ENCODE measurements at regions not wholly inside any gene's neighbourhood (a gene's known extent, or its start where the extent isn't known, plus 50 kb on each side); places are given as distances from the start of the nearest gene placed in this dataset.
"Not testable (repeated sequence)": the region's sequence is repeated elsewhere in the genome, so short reads cannot be mapped to it uniquely, and the experiment has no call there.

DNA sequence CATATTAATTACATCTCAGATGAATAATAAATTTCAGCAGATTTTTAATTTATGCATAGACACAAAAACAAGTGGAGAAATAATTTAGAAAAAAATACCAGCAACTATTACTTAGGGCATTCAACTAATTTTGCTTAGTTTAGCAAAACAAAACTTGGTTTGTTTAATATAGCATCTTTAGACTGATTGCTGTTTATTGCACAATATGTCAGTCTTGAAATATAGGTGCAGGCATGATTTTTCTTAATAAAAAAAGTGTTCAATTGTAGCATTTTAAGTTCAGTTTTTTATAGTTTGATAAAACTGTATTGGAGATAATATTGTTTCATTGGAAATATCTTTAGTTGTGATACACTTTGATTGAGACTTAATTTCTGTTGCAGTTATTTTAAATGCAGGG lies 161.2 kb upstream of the KCNH8 start:
- DNase-seq, result no peak

DNA sequence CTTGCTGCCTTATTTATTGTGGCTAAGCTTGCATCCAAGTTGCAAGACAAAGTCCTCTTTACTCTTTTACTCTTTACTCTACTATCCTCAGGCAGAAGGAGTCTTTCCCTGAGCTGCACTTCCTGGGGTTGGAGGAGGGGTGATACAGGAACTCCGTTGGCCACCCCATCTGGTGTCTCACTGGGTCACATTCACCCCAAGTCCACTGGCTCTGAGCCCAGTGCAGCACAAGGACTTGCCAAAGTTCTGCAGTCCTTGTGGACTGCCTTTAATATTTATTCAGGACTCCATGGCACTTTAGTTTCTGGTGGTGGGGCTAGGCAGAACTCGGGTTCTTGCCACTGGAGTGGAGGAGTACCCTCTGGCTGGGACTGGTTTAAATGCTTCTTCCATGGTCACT lies 165.4 kb upstream of the KCNH8 start:
- DNase-seq, result no peak

GRCh38 chr3:18976102-18976501 lies 172.2 kb upstream of the KCNH8 start:
- DNase-seq, result not testable (repeated sequence)

- DNase-seq, result no peak
Observed at GRCh38 chr3:18968120-18968519, 180.2 kb upstream of the KCNH8 start.

- DNase-seq, result no peak
Observed at GRCh38 chr3:18965781-18966180, 182.5 kb upstream of the KCNH8 start.

DNA sequence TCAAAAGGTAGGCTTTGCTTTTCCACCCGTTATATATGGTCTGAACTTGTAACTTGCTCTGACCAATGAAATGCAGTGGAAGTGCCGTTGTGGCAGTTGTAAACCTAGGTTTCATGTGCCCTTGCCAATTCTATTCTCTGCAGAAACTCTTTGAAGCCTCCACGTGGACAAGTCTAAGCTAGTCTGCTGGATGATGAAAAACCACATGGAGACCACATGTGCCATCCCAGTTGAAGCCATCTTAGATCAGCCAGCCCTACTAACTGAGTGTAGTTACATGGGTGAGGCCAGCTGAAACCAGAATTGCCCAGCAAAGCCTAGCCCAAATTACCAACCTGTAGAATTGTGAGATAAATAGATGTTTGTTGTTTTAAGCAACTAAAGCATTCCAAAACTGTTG lies 183.7 kb upstream of the KCNH8 start:
- no peak for DNase-seq

DNA sequence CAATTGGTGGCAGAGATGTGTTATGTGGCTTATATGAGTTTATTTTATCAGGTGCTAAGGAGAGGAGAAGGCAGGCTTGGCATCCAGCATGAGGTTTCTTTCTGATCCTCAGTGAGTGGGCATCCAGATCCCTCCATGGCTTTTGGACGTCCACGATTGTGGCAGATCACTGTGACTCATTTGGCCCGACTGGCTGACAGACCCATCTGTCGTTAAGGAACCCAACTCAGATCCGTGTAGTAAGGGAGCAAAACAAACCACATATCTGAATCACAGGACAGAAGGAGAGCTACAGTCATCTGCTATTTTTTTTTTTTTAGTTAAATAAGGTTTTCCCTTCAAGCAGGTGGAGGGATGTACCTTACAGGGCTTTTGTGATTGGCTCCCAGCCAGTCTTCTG lies 197.0 kb upstream of the KCNH8 start:
- DNase-seq, result no peak

DNA sequence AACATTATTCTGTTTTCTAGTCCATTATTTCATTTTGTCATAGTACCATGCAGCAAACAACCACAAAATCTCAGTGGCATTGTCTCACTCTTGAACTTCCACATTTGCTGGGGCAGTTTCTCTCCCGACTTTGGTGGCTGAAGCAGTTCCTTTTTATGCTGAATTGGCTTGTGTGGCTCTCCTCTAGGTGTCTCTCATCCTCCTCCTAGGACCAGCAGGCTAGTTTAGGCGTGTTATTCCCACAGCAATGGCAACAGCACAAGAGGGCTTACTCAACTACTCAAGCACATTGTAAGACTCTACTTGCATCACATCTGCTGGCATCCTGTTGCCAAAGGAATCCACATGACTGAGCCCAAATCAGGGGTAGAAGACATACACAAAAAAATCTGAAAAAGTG lies 201.8 kb upstream of the KCNH8 start:
- DNase-seq, result no peak

DNA sequence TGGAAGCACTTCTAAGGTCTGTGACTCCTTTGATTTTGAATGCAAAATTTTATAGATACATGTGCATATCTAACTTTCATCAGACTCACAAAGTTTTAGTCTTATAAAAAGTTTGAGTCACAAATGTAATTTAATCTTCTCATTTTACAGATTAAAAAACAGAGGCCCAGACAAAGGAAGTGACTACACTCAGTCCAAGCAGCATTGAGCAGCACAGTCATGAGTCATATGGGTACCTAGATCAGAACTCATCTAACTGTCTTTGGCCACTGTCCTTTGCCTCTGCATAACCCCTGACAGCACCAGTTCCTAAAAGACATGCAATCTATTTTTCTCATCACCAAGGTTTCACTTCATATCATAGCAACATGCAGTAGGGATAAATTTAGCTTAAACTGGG lies 210.7 kb upstream of the KCNH8 start:
- no peak for DNase-seq

DNA sequence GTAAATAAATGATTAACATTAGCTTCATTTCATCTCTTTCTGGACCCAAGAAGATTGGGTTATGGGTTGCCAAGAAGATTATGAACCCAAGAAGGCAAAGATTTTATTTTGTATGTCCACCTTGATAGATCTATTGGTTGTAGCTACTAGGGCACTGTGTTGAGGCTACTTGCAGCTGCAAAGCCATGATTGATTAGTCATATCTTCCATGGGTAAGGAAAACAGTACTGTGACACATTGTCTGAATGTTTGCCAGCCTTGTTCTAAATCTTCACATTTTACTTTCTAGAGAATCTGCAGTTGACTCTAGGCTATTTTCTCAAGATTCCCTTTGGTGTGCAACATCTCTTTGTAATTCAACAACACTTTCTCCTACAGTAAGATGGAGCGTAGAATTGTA lies 229.2 kb upstream of the KCNH8 start:
- DNase-seq, result no peak

GRCh38 chr3:18917923-18918322 lies 230.4 kb upstream of the KCNH8 start:
- no peak for DNase-seq

- no peak for DNase-seq
Observed at GRCh38 chr3:18902081-18902793, 246.1 kb upstream of the KCNH8 start.

DNA sequence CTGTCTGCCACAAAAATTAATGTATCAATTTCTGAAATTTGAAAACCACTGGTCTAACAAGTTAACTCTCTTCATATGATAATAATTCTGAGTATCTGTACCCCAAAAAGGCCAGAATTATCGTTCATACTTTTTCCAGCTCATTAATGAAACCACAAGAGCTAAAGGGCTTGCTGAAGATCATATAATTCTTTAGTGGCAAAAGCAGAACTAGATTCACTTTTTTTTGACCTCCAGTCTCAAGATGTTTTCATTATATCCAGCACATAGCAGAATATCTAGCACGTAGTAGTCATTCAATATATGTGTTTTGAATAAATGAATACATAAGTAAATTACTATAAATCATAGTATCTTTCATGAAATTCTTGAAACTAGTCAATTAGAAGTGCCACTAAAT lies 246.7 kb upstream of the KCNH8 start:
- no peak for DNase-seq

GRCh38 chr3:18900994-18901393 lies 247.3 kb upstream of the KCNH8 start:
- no peak for DNase-seq

- DNase-seq, result no peak
Observed at GRCh38 chr3:18898911-18899310, 249.4 kb upstream of the KCNH8 start.

DNA sequence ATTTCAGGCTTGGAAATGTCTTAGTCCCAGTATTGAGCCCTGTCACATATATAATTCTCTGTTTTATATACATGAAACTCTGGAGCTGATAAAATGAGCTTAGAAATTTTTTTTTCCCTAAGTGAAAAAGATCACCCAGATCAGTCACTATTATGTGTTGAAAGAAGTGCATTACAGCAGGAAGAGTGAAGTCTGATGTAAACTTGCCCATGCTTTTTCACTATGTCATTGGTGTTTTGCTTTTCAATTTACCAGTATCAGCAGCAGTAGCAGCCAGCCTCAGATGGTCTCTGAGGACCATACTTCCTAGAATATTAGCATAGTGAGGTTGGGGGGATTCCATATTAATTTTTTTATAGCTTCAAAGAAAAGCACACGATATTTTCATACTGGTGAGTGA lies 255.6 kb upstream of the KCNH8 start:
- DNase-seq, result no peak

GRCh38 chr3:18892047-18892446 lies 256.3 kb upstream of the KCNH8 start:
- no peak for DNase-seq

DNA sequence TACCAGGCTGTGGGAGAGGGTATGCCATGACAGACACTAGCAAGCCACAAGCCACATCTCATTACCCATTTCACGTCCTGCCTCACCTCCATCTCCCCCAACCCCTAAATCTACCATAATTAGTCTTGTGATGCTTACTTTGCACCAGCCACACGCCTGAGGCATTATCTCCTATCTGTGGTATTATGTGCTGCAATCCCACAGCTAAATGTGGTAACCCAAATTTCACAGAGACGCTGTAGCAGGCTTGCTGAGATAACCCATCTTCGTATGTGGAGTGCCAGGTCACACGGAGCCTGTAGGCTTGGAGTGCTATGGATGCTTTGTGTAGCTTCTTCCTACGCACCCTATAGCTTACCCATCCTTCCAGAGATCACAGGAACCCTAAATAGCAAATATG lies 256.7 kb upstream of the KCNH8 start:
- DNase-seq, result no peak

DNA sequence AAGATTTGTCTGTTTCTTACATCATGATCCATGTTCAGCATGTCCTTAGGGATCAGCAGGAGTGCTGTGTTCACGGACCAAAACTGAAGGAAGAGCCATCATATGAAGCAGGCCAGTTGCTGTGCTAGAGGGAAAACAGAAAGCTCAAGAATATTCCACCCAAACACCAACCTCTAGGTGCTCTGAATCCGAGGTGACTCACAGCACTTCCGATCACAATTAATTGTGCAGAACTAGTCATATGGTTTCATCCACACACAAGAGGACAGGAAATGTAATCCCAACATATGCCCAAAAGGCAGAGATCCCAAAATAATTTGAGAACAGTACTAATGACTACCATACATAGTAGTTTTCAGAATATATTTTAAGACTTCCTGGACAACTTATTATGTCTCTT lies 257.9 kb upstream of the KCNH8 start:
- DNase-seq, result no peak

GRCh38 chr3:18888819-18889218 lies 259.5 kb upstream of the KCNH8 start:
- DNase-seq, result no peak

GRCh38 chr3:18888370-18888769 lies 259.9 kb upstream of the KCNH8 start:
- DNase-seq, result no peak

DNA sequence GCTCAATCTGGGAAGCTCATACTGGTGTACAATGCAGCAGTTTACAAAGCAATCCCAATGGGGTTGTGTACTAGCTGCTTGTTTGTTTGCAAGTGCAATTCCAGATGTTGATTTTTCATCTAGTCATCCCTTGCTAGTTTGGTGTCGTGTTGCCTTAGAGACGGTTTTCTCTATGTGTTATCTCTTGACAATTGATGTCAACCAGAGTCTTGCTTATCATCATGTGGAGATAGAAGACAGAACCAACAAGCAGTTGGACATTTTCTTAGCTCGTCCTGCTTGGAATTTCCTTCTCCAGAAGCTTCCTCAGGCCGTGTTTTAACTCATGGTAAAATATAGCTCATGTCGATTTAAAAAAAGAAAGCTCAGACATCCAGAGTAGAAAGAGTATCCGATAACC lies 262.0 kb upstream of the KCNH8 start:
- no peak for DNase-seq

GRCh38 chr3:18885612-18886011 lies 262.7 kb upstream of the KCNH8 start:
- no peak for DNase-seq

GRCh38 chr3:18883571-18883970 lies 264.7 kb upstream of the KCNH8 start:
- DNase-seq, result no peak

DNA sequence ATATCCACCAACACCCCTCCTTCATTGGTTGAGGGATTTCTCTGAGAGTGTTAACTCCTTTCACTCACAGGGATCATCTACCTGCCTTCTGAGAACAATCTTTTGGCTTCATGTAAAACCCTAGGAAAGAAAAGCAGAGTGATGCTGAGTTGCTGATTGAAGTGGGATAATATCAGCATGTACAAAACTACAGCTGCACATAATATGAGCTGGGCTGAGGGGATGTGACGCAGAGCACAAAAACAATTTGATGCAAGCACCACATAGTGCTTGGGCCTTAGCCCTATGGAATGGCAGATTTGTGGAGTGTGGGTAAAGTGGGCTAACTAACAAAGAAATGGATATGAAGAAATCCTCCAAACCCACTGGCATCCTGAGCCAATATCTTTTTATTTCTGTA lies 267.6 kb upstream of the KCNH8 start:
- no peak for DNase-seq

GRCh38 chr3:18872466-18872865 lies 275.8 kb upstream of the KCNH8 start:
- DNase-seq, result no peak
